Inflammatory macrophage (primary cell): ENCODE measurements at regions not wholly inside any gene's neighbourhood (a gene's known extent, or its start where the extent isn't known, plus 50 kb on each side); places are given as distances from the start of the nearest gene placed in this dataset.
A peak's percentile ranks its signal among the peaks of the same experiment; 100 is the strongest.
"Not testable (repeated sequence)": the region's sequence is repeated elsewhere in the genome, so short reads cannot be mapped to it uniquely, and the experiment has no call there.

Experiments used
- DNase-seq, 2 donors: peaks; one replicate each; pipeline ENCODE4 v3.0.0-alpha.2; 2020 to 2022

- no peak for DNase-seq
Observed at GRCh38 chr17:49898366-49899190, 50.7 kb upstream of the TAC4 start.

GRCh38 chr17:49899191-49899485 lies 51.3 kb upstream of the TAC4 start:
- peak in 1 of 2 donors; percentile 2 for DNase-seq

GRCh38 chr17:49899588-49899987 lies 51.7 kb upstream of the TAC4 start:
- no peak for DNase-seq

- DNase-seq, result not testable (repeated sequence)
Observed at GRCh38 chr17:49900801-49901200, 52.9 kb upstream of the TAC4 start.

- no peak for DNase-seq
Observed at GRCh38 chr17:49901460-49902331, 53.8 kb upstream of the TAC4 start.

- DNase-seq, result no peak
Observed at GRCh38 chr17:49903523-49903922, 55.7 kb upstream of the TAC4 start.

- no peak for DNase-seq
Observed at GRCh38 chr17:49904893-49905292, 57.0 kb upstream of the TAC4 start.

GRCh38 chr17:49906531-49907136 lies 58.8 kb upstream of the TAC4 start:
- no peak for DNase-seq

- DNase-seq, result no peak
Observed at GRCh38 chr17:49907279-49907678, 59.4 kb upstream of the TAC4 start.

- DNase-seq, result no peak
Observed at GRCh38 chr17:49908782-49909714, 59.9 kb upstream of the DLX4 start.

- no peak for DNase-seq
Observed at GRCh38 chr17:49910094-49910857, 58.7 kb upstream of the DLX4 start.

GRCh38 chr17:49910858-49911204 lies 58.2 kb upstream of the DLX4 start:
- no peak for DNase-seq

- no peak for DNase-seq
Observed at GRCh38 chr17:49911719-49912118, 57.3 kb upstream of the DLX4 start.

GRCh38 chr17:49913226-49914095 lies 55.5 kb upstream of the DLX4 start:
- DNase-seq, result no peak

GRCh38 chr17:49914096-49914490 lies 54.9 kb upstream of the DLX4 start:
- no peak for DNase-seq

GRCh38 chr17:49914664-49915063 lies 54.3 kb upstream of the DLX4 start:
- DNase-seq, result no peak

- no peak for DNase-seq
Observed at GRCh38 chr17:49915260-49915659, 53.7 kb upstream of the DLX4 start.

GRCh38 chr17:49915670-49916069 lies 53.3 kb upstream of the DLX4 start:
- no peak for DNase-seq

- peak; percentile 11 to 38 for DNase-seq
Observed at GRCh38 chr17:49916854-49917515, 52.0 kb upstream of the DLX4 start.

GRCh38 chr17:49918591-49918990 lies 50.4 kb upstream of the DLX4 start:
- no peak for DNase-seq
